HG03442 (cell line): ENCODE measurements at regions not wholly inside any gene's neighbourhood (a gene's known extent, or its start where the extent isn't known, plus 50 kb on each side); places are given as distances from the start of the nearest gene placed in this dataset.

Experiments
- ATAC-seq: cut with Tn5 transposase; IDR thresholded peaks from one replicate; pipeline ENCODE4 v1.9.1; 2021; ENCODE audit warnings: mild to moderate bottlenecking, moderate library complexity; ENCODE audit not compliant: unreplicated experiment

GRCh38 chr13:44210525-44210924 lies 163.1 kb upstream of the SERP2 start:
- ATAC-seq: no peak

GRCh38 chr13:44211286-44211685 lies 162.3 kb upstream of the SERP2 start:
- no peak for ATAC-seq

- ATAC-seq: no peak
These were observed 161.8 kb upstream of the SERP2 start for GRCh38 chr13:44211704-44212346.

GRCh38 chr13:44212633-44213396 lies 160.8 kb upstream of the SERP2 start:
- ATAC-seq: no peak

GRCh38 chr13:44218501-44219240 lies 155.0 kb upstream of the SERP2 start:
- no peak for ATAC-seq

GRCh38 chr13:44219577-44220548 lies 153.8 kb upstream of the SERP2 start:
- ATAC-seq: no peak

- no peak for ATAC-seq
These were observed 152.7 kb upstream of the SERP2 start for GRCh38 chr13:44220948-44221347.

- no peak for ATAC-seq
These were observed 152.0 kb upstream of the SERP2 start for GRCh38 chr13:44221657-44222056.

GRCh38 chr13:44223770-44224444 lies 149.7 kb upstream of the SERP2 start:
- ATAC-seq: no peak

GRCh38 chr13:44224450-44225149 lies 149.0 kb upstream of the SERP2 start:
- no peak for ATAC-seq

- ATAC-seq: no peak
These were observed 144.1 kb upstream of the SERP2 start for GRCh38 chr13:44229371-44230030.

GRCh38 chr13:44230071-44230470 lies 143.6 kb upstream of the SERP2 start:
- ATAC-seq: no peak

- no peak for ATAC-seq
These were observed 142.9 kb upstream of the SERP2 start for GRCh38 chr13:44230736-44231135.

GRCh38 chr13:44231786-44232516 lies 141.7 kb upstream of the SERP2 start:
- ATAC-seq: no peak

- no peak for ATAC-seq
These were observed 140.8 kb upstream of the SERP2 start for GRCh38 chr13:44232774-44233173.

GRCh38 chr13:44234566-44234965 lies 139.1 kb upstream of the SERP2 start:
- ATAC-seq: no peak

GRCh38 chr13:44236370-44236769 lies 137.3 kb upstream of the SERP2 start:
- ATAC-seq: no peak

GRCh38 chr13:44236801-44237207 lies 136.8 kb upstream of the SERP2 start:
- no peak for ATAC-seq
